ENCODE measurements at regions not wholly inside any gene's neighbourhood (a gene's known extent, or its start where the extent isn't known, plus 50 kb on each side); places are given as distances from the start of the nearest gene placed in this dataset.

- Histone ChIP-seq H3K36me3 (ENCODE audit: insufficient read depth) (no peaks in the 10 kb centered on the region), H4K20me1 (ENCODE audit: insufficient read depth) (no peaks in the 10 kb centered on the region), H2AFZ (ENCODE audit: low read depth) (no peak overlapping the region), H3K4me2 (no peak overlapping the region), H3K9ac (no peak overlapping the region), H3K27me3 (ENCODE audit: insufficient read depth, low read depth) (no peaks in the 10 kb centered on the region), H3K4me1 (ENCODE audit: low read depth, poor library complexity, severe bottlenecking) (no peaks in the 10 kb centered on the region), H3K79me2 (ENCODE audit: insufficient read depth, low read depth) (no peaks in the 10 kb centered on the region), H3K27ac (no peak overlapping the region), H3K4me3 (IDR thresholded peaks at IDR 0.05; ENCODE audit: insufficient read depth, low read depth, low read length) (no peak overlapping the region)
- no peak for TF ChIP-seq CTCF (conservative IDR thresholded peaks at IDR 0.05; ENCODE audit: low read depth, low read length)
Observed at GRCh38 chr2:156956161-156956560, 301.3 kb upstream of the GALNT5 start.

- no peak for TF ChIP-seq CTCF (conservative IDR thresholded peaks at IDR 0.05; ENCODE audit: low read depth, low read length)
- Histone ChIP-seq H2AFZ (ENCODE audit: low read depth) (no peak overlapping the region), H3K27ac (no peak overlapping the region), H3K4me3 (IDR thresholded peaks at IDR 0.05; ENCODE audit: insufficient read depth, low read depth, low read length) (no peak overlapping the region), H3K36me3 (ENCODE audit: insufficient read depth) (no peaks in the 10 kb centered on the region), H3K9ac (no peak overlapping the region), H4K20me1 (ENCODE audit: insufficient read depth) (no peaks in the 10 kb centered on the region), H3K27me3 (ENCODE audit: insufficient read depth, low read depth) (no peaks in the 10 kb centered on the region), H3K4me2 (no peak overlapping the region), H3K4me1 (ENCODE audit: low read depth, poor library complexity, severe bottlenecking) (no peaks in the 10 kb centered on the region), H3K79me2 (ENCODE audit: insufficient read depth, low read depth) (no peaks in the 10 kb centered on the region)
Observed at GRCh38 chr2:156958374-156958773, 299.1 kb upstream of the GALNT5 start.

- no peaks in the 10 kb centered on the region for H3K27me3 ChIP-seq (ENCODE audit: insufficient read depth, low read depth)
- H3K4me3 ChIP-seq (IDR thresholded peaks at IDR 0.05; ENCODE audit: insufficient read depth, low read depth, low read length) = no peak overlapping the region
- H3K4me1 ChIP-seq (ENCODE audit: low read depth, poor library complexity, severe bottlenecking) = no peaks in the 10 kb centered on the region
- no peak overlapping the region for H3K9ac ChIP-seq
- H3K27ac ChIP-seq = no peak overlapping the region
- H3K79me2 ChIP-seq (ENCODE audit: insufficient read depth, low read depth) = no peaks in the 10 kb centered on the region
- H3K36me3 ChIP-seq (ENCODE audit: insufficient read depth) = no peaks in the 10 kb centered on the region
- H4K20me1 ChIP-seq (ENCODE audit: insufficient read depth) = no peaks in the 10 kb centered on the region
- no peak overlapping the region for H2AFZ ChIP-seq (ENCODE audit: low read depth)
- no peak overlapping the region for H3K4me2 ChIP-seq
- TF ChIP-seq CTCF (conservative IDR thresholded peaks at IDR 0.05; ENCODE audit: low read depth, low read length) = no peak
Observed at GRCh38 chr2:156959481-156959880, 298.0 kb upstream of the GALNT5 start.

- H3K4me2 ChIP-seq = no peak overlapping the region
Observed at GRCh38 chr2:156982615-156983014, 274.9 kb upstream of the GALNT5 start.

More at GRCh38 chr2:156982615-156983014, 274.9 kb upstream of the GALNT5 start:
- H3K36me3 ChIP-seq (ENCODE audit: insufficient read depth) = no peaks in the 10 kb centered on the region
- no peaks in the 10 kb centered on the region for H4K20me1 ChIP-seq (ENCODE audit: insufficient read depth)
- H3K79me2 ChIP-seq (ENCODE audit: insufficient read depth, low read depth) = no peaks in the 10 kb centered on the region
- H3K4me1 ChIP-seq (ENCODE audit: low read depth, poor library complexity, severe bottlenecking) = no peaks in the 10 kb centered on the region
- H2AFZ ChIP-seq (ENCODE audit: low read depth) = no peak overlapping the region
- H3K9ac ChIP-seq = no peak overlapping the region
- H3K27me3 ChIP-seq (ENCODE audit: insufficient read depth, low read depth) = no peaks in the 10 kb centered on the region
- H3K27ac ChIP-seq = no peak overlapping the region
- H3K4me3 ChIP-seq (IDR thresholded peaks at IDR 0.05; ENCODE audit: insufficient read depth, low read depth, low read length) = no peak overlapping the region
- TF ChIP-seq CTCF (conservative IDR thresholded peaks at IDR 0.05; ENCODE audit: low read depth, low read length) = no peak

Data from KMS-11 (cell line).